Raji (cell line): ENCODE measurements at regions not wholly inside any gene's neighbourhood (a gene's known extent, or its start where the extent isn't known, plus 50 kb on each side); places are given as distances from the start of the nearest gene placed in this dataset.

Experiments used
- POLR2A ChIP-seq: IDR thresholded peaks from 2 replicates; pipeline ENCODE4 v1.6.1; 2011; ENCODE audit warnings: low read depth, low read length, control low read depth; ENCODE audit not compliant: insufficient read depth

GRCh38 chr10:124176349-124177179 lies 83.2 kb upstream of the CHST15 start:
- no peak for TF ChIP-seq POLR2A

- TF ChIP-seq POLR2A, result no peak
Observed at GRCh38 chr10:124175701-124176348, 82.4 kb upstream of the CHST15 start.

GRCh38 chr10:124174673-124175645 lies 81.6 kb upstream of the CHST15 start:
- TF ChIP-seq POLR2A, result no peak

- TF ChIP-seq POLR2A, result no peak
Observed at GRCh38 chr10:124174071-124174566, 80.7 kb upstream of the CHST15 start.

- no peak for TF ChIP-seq POLR2A
Observed at GRCh38 chr10:124173298-124173900, 80.0 kb upstream of the CHST15 start.

- TF ChIP-seq POLR2A, result no peak
Observed at GRCh38 chr10:124172181-124172916, 79.0 kb upstream of the CHST15 start.

- TF ChIP-seq POLR2A, result no peak
Observed at GRCh38 chr10:124171561-124171960, 78.2 kb upstream of the CHST15 start.

GRCh38 chr10:124170631-124171030 lies 77.2 kb upstream of the CHST15 start:
- TF ChIP-seq POLR2A, result no peak

- TF ChIP-seq POLR2A, result no peak
Observed at GRCh38 chr10:124168991-124169802, 75.8 kb upstream of the CHST15 start.

- no peak for TF ChIP-seq POLR2A
Observed at GRCh38 chr10:124168581-124168980, 75.2 kb upstream of the CHST15 start.

GRCh38 chr10:124166431-124167125 lies 73.2 kb upstream of the CHST15 start:
- no peak for TF ChIP-seq POLR2A

GRCh38 chr10:124165827-124166226 lies 72.4 kb upstream of the CHST15 start:
- no peak for TF ChIP-seq POLR2A

GRCh38 chr10:124165311-124165710 lies 71.9 kb upstream of the CHST15 start:
- TF ChIP-seq POLR2A, result no peak
